Left ventricle myocardium inferior (tissue), 1 donor: ENCODE measurements at regions not wholly inside any gene's neighbourhood (a gene's known extent, or its start where the extent isn't known, plus 50 kb on each side); places are given as distances from the start of the nearest gene placed in this dataset.

Source experiments
- DNase-seq: peaks from one replicate; pipeline ENCODE4 v3.0.0-alpha.2; 2020
- H3K27ac ChIP-seq: fragments of 200-600 bp; replicated peaks from 2 replicates; pipeline ENCODE4 v1.8.0; 2021
- H3K27me3 ChIP-seq: fragments of 200-600 bp; 2 replicates; pipeline ENCODE4 v1.8.0; 2021; ENCODE audit warnings: low read depth
- H3K36me3 ChIP-seq: fragments of 200-600 bp; 2 replicates; pipeline ENCODE4 v1.8.0; 2021
- H3K4me1 ChIP-seq: fragments of 200-600 bp; 2 replicates; pipeline ENCODE4 v1.8.0; 2021
- H3K4me3 ChIP-seq: fragments of 200-600 bp; 2 replicates; pipeline ENCODE4 v1.8.0; 2021; ENCODE audit warnings: mild to moderate bottlenecking, moderate library complexity
- H3K9me3 ChIP-seq: fragments of 200-600 bp; replicated peaks from 2 replicates; pipeline ENCODE4 v1.8.0; 2021
- CTCF ChIP-seq: fragments of 200-600 bp; IDR thresholded peaks from 2 replicates; pipeline ENCODE4 v1.8.0; 2021; ENCODE audit warnings: antibody characterized with exemption, mild to moderate bottlenecking, borderline replicate concordance
- intact Hi-C: fragments of 100-400 bp; cut with micrococcal nuclease; formaldehyde crosslinking; loops from one replicate; pipeline ENCODE4 v1.11.0; 2022
- donor health status: DM: no; HTN: yes; CAD: no; lungs with severe emphysema.

- no peak for DNase-seq
- no peak overlapping the region for H3K4me3 ChIP-seq
- no peaks in the 10 kb centered on the region for H3K36me3 ChIP-seq
- no peaks in the 10 kb centered on the region for H3K4me1 ChIP-seq
- TF ChIP-seq CTCF: no peak
- H3K27me3 ChIP-seq: peaks cover 54% of the 10 kb centered on the region
- no peak overlapping the region for H3K27ac ChIP-seq
- intact Hi-C loops: no loop called here
- H3K9me3 ChIP-seq: no peaks in the 10 kb centered on the region
Observed at GRCh38 chr11:45402049-45402630, 116.0 kb upstream of the SYT13 start.

- no peak overlapping the region for H3K27ac ChIP-seq
- H3K27me3 ChIP-seq: peaks cover 41% of the 10 kb centered on the region
- H3K4me3 ChIP-seq: no peak overlapping the region
- no peaks in the 10 kb centered on the region for H3K4me1 ChIP-seq
- no peak for TF ChIP-seq CTCF
- DNase-seq: no peak
- intact Hi-C loops: no loop called here
- H3K36me3 ChIP-seq: no peaks in the 10 kb centered on the region
- no peaks in the 10 kb centered on the region for H3K9me3 ChIP-seq
Observed at GRCh38 chr11:45400591-45400990, 114.5 kb upstream of the SYT13 start.

GRCh38 chr11:45399166-45399565, 113.0 kb upstream of the SYT13 start:
- no peaks in the 10 kb centered on the region for H3K9me3 ChIP-seq
- H3K4me1 ChIP-seq: no peaks in the 10 kb centered on the region
- TF ChIP-seq CTCF: no peak
- H3K36me3 ChIP-seq: no peaks in the 10 kb centered on the region
- H3K4me3 ChIP-seq: no peak overlapping the region
- peaks cover 27% of the 10 kb centered on the region for H3K27me3 ChIP-seq
- intact Hi-C loops: no loop called here
- no peak for DNase-seq
- H3K27ac ChIP-seq: no peak overlapping the region

- intact Hi-C loops: no loop called here
- H3K9me3 ChIP-seq: no peaks in the 10 kb centered on the region
- no peaks in the 10 kb centered on the region for H3K36me3 ChIP-seq
- no peak overlapping the region for H3K4me3 ChIP-seq
- peaks cover 20% of the 10 kb centered on the region for H3K27me3 ChIP-seq
- H3K27ac ChIP-seq: no peak overlapping the region
- DNase-seq: no peak
- H3K4me1 ChIP-seq: no peaks in the 10 kb centered on the region
- TF ChIP-seq CTCF: no peak
Observed at GRCh38 chr11:45398325-45398724, 112.2 kb upstream of the SYT13 start.

GRCh38 chr11:45396394-45396793, 110.3 kb upstream of the SYT13 start:
- no peak overlapping the region for H3K4me3 ChIP-seq
- H3K27ac ChIP-seq: no peak overlapping the region
- H3K36me3 ChIP-seq: no peaks in the 10 kb centered on the region
- TF ChIP-seq CTCF: no peak
- DNase-seq: no peak
- H3K9me3 ChIP-seq: no peaks in the 10 kb centered on the region
- H3K4me1 ChIP-seq: no peaks in the 10 kb centered on the region
- H3K27me3 ChIP-seq: peaks cover 20% of the 10 kb centered on the region
- intact Hi-C loops: no loop called here

- no peak overlapping the region for H3K4me3 ChIP-seq
- no peaks in the 10 kb centered on the region for H3K9me3 ChIP-seq
- H3K27me3 ChIP-seq: peaks cover 20% of the 10 kb centered on the region
- TF ChIP-seq CTCF: no peak
- intact Hi-C loops: no loop called here
- no peak for DNase-seq
- no peaks in the 10 kb centered on the region for H3K4me1 ChIP-seq
- H3K27ac ChIP-seq: no peak overlapping the region
- H3K36me3 ChIP-seq: no peaks in the 10 kb centered on the region
Observed at GRCh38 chr11:45395947-45396346, 109.8 kb upstream of the SYT13 start.
